ENCODE measurements at regions not wholly inside any gene's neighbourhood (a gene's known extent, or its start where the extent isn't known, plus 50 kb on each side); places are given as distances from the start of the nearest gene placed in this dataset.

DNA sequence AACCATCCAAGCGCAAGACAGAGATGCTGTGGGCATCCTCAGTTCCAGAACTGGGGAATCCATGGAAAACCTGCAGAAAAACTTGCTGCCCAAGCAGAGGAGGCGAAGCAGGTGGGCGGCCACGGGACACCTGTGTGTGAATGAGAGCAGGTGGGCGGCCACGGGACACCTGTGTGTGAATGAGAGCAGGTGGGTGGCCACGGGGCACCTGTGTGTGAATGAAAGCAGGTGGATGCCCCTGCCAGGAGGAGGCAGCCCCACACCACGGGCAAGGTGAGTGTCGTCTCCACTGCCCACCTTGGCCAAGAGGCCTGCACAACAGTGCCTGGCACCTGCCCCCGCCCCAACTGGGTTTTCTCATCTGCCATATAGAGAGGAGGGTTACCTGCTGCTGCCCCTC is 59.2 kb downstream of the GSC start:
- H3K36me3 ChIP-seq (ENCODE audit: control insufficient read depth in 2 of 2, insufficient read depth in 1 of 2, low read length in 2 of 2), result no peaks in the 10 kb centered on the region
- POLR2A ChIA-PET, result no interaction called here

DNA sequence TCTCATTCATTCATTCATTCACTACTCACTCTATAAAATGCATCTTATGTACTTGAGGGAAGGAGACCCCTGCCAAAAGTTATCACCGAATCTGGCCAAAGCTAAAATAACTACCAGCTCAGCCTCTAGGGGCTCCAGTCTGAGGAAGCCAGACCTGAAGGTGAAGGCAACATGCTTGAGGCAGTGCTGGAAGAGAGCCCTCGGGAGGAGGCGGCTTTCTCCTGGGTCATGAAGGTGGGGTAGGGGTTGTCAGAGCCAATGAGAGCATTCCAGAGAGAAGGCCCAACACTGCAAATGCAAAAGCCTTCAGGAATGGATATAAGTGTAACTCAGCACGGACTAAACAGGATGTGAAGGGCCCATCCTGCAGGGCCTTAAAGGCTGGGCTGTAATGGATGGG is 62.4 kb downstream of the GSC start:
- ChIA-PET POLR2A (no interaction called here), CTCF (interaction anchor here (0.6 kb wide), 1 partner anchor 41 kb away, joined by 3 read pairs; no protein-coding TSS in a partner anchor)
- Histone ChIP-seq H3K36me3 (ENCODE audit: control insufficient read depth in 2 of 2, insufficient read depth in 1 of 2, low read length in 2 of 2) (no peaks in the 10 kb centered on the region), H3K9me3 (ENCODE audit: control insufficient read depth, insufficient read depth, low read depth, low read length) (no peaks in the 10 kb centered on the region), H3K4me1 (ENCODE audit: control insufficient read depth, insufficient read depth, low read length) (no peaks in the 10 kb centered on the region), H3K4me3 (ENCODE audit: low read depth, low read length) (no peak overlapping the region), H3K27ac (ENCODE audit: extremely low read depth, low read depth, low read length) (no peak overlapping the region)
- TF ChIP-seq ZBTB48 (tag by site-specific recombination; IDR thresholded peaks at IDR 0.05), result no peak

More for the DNA sequence above, 59.2 kb downstream of the GSC start:
- Histone ChIP-seq H3K4me3 (ENCODE audit: low read depth, low read length) (no peak overlapping the region), H3K4me1 (ENCODE audit: control insufficient read depth, insufficient read depth, low read length) (no peaks in the 10 kb centered on the region), H3K9me3 (ENCODE audit: control insufficient read depth, insufficient read depth, low read depth, low read length) (no peaks in the 10 kb centered on the region), H3K27ac (ENCODE audit: extremely low read depth, low read depth, low read length) (no peak overlapping the region)
- 0 out of 2 replicates have a peak, but pooled peaks have one; percentile 6 for TF ChIP-seq ZFHX2 (tag by site-specific recombination; conservative IDR thresholded peaks at IDR 0.05)
- TF ChIP-seq ZBTB1 (tag by site-specific recombination; IDR thresholded peaks at IDR 0.05), result no peak
- CTCF ChIA-PET, result no interaction called here

DNA sequence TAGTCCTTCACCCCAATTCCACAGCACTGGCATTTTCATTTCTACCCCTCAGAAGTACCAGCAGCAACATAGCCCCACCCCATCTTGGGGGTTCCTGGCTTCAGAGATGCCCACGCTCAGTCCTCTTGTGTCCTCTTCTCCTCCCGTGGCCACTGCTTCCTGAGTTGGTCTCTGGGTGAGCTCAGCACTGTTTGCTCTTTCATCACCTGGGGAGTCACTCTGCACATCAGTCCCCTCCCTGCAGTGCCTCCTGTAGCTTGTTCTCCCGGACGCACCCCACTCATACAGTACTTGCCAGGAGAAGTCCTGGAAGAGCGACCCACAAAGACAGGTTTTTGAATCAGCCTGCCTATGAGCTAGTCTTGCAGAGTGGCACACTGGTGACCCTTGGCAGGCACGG is 63.8 kb downstream of the GSC start:
- Histone ChIP-seq H3K36me3 (ENCODE audit: control insufficient read depth in 2 of 2, insufficient read depth in 1 of 2, low read length in 2 of 2) (no peaks in the 10 kb centered on the region), H3K4me3 (ENCODE audit: low read depth, low read length) (no peak overlapping the region), H3K27ac (ENCODE audit: extremely low read depth, low read depth, low read length) (no peak overlapping the region), H3K4me1 (ENCODE audit: control insufficient read depth, insufficient read depth, low read length) (no peaks in the 10 kb centered on the region), H3K9me3 (ENCODE audit: control insufficient read depth, insufficient read depth, low read depth, low read length) (no peaks in the 10 kb centered on the region)
- CTCF ChIA-PET, result interaction anchor here (1.4 kb wide), 1 partner anchor 42 kb away, joined by 3 read pairs; no protein-coding TSS in a partner anchor
- TF ChIP-seq, protein P1, sequence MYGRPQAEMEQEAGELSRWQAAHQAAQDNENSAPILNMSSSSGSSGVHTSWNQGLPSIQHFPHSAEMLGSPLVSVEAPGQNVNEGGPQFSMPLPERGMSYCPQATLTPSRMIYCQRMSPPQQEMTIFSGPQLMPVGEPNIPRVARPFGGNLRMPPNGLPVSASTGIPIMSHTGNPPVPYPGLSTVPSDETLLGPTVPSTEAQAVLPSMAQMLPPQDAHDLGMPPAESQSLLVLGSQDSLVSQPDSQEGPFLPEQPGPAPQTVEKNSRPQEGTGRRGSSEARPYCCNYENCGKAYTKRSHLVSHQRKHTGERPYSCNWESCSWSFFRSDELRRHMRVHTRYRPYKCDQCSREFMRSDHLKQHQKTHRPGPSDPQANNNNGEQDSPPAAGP (tag by site-specific recombination; IDR thresholded peaks at IDR 0.05), result no peak
- TF ChIP-seq ZNF837 (tag by site-specific recombination; IDR thresholded peaks at IDR 0.05) (no peak), MEIS1 (CRISPR knock-in tag; IDR thresholded peaks at IDR 0.05; ENCODE audit: borderline replicate concordance) (no peak), SCRT1 (tag by site-specific recombination; IDR thresholded peaks at IDR 0.05; ENCODE audit: borderline replicate concordance) (no peak), GLIS1 (tag by site-specific recombination; IDR thresholded peaks at IDR 0.05) (peak; percentile 18; the same call in 1 of the 2 replicates), ZNF184 (tag by site-specific recombination; IDR thresholded peaks at IDR 0.05) (no peak), ZNF596 (tag by site-specific recombination; IDR thresholded peaks at IDR 0.05) (no peak), ZNF571 (tag by site-specific recombination; IDR thresholded peaks at IDR 0.05) (no peak), ZNF274 (IDR thresholded peaks at IDR 0.05; ENCODE audit: low read length) (no peak), ZNF274 (tag by site-specific recombination; IDR thresholded peaks at IDR 0.05; ENCODE audit: borderline replicate concordance) (no peak), ZIC2 (tag by site-specific recombination; IDR thresholded peaks at IDR 0.05) (peak; percentile 43; the same call in 1 of the 2 replicates)
- TF ChIP-seq, protein P2, sequence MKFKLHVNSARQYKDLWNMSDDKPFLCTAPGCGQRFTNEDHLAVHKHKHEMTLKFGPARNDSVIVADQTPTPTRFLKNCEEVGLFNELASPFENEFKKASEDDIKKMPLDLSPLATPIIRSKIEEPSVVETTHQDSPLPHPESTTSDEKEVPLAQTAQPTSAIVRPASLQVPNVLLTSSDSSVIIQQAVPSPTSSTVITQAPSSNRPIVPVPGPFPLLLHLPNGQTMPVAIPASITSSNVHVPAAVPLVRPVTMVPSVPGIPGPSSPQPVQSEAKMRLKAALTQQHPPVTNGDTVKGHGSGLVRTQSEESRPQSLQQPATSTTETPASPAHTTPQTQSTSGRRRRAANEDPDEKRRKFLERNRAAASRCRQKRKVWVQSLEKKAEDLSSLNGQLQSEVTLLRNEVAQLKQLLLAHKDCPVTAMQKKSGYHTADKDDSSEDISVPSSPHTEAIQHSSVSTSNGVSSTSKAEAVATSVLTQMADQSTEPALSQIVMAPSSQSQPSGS (tag by site-specific recombination; IDR thresholded peaks at IDR 0.05; ENCODE audit: low read depth), result no peak
- POLR2A ChIA-PET, result no interaction called here

DNA sequence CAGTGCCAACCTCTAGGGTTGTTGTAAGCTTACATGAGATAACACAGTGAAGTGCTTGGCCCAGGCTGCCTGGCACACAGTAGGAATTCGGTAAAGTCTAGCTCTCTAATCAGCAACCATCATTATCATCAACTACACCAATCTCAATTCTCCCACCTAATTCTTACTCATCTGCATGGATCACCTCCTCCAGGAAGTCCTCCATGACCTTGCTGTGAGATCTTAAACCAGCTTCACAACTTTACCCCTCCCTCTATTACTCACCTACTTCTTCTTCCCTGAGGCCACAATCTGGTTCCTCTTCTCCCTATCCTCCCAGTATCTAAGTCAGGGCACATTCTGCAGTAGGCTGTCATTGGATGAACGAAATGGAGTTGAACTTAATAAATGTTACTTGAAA is 67.3 kb downstream of the GSC start:
- Histone ChIP-seq H3K9me3 (ENCODE audit: control insufficient read depth, insufficient read depth, low read depth, low read length) (no peaks in the 10 kb centered on the region), H3K27ac (ENCODE audit: extremely low read depth, low read depth, low read length) (no peak overlapping the region), H3K4me3 (ENCODE audit: low read depth, low read length) (no peak overlapping the region), H3K36me3 (ENCODE audit: control insufficient read depth in 2 of 2, insufficient read depth in 1 of 2, low read length in 2 of 2) (no peaks in the 10 kb centered on the region), H3K4me1 (ENCODE audit: control insufficient read depth, insufficient read depth, low read length) (no peaks in the 10 kb centered on the region)
- ChIA-PET POLR2A (interaction anchor here (0.7 kb wide), 1 partner anchor 103 kb away, joined by 7 read pairs; no protein-coding TSS in a partner anchor), CTCF (no interaction called here)
- TF ChIP-seq ZBTB21 (tag by site-specific recombination; IDR thresholded peaks at IDR 0.05) (no peak), ZNF529 (tag by site-specific recombination; IDR thresholded peaks at IDR 0.05; ENCODE audit: insufficient replicate concordance) (no peak), TRIM28 (IDR thresholded peaks at IDR 0.05; ENCODE audit: borderline replicate concordance, low read length) (no peak), ZNF558 (tag by site-specific recombination; IDR thresholded peaks at IDR 0.05) (no peak), ZNF830 (tag by site-specific recombination; IDR thresholded peaks at IDR 0.05; ENCODE audit: low read depth) (no peak)
- TF ChIP-seq, protein P3, sequence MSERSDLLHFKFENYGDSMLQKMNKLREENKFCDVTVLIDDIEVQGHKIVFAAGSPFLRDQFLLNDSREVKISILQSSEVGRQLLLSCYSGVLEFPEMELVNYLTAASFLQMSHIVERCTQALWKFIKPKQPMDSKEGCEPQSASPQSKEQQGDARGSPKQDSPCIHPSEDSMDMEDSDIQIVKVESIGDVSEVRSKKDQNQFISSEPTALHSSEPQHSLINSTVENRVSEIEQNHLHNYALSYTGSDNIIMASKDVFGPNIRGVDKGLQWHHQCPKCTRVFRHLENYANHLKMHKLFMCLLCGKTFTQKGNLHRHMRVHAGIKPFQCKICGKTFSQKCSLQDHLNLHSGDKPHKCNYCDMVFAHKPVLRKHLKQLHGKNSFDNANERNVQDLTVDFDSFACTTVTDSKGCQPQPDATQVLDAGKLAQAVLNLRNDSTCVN (tag by site-specific recombination; optimal IDR thresholded peaks at IDR 0.05), result no peak

Data from HEK293 (cell line).